IMR-90 (cell line): ENCODE measurements at regions not wholly inside any gene's neighbourhood (a gene's known extent, or its start where the extent isn't known, plus 50 kb on each side); places are given as distances from the start of the nearest gene placed in this dataset.
A peak's percentile ranks its signal among the peaks of the same experiment; 100 is the strongest.

Experiments used
- ATAC-seq: fragments of 200-7000 bp; cut with Tn5 transposase; 2 replicates; pipeline ENCODE4 v1.9.1; 2020; ENCODE audit warnings: low read depth, mild to moderate bottlenecking, moderate library complexity
- BruUV-seq: library from RNA; stranded (reverse); fragments of 400-500 nt; replicated peaks from 2 replicates; lab custom pipeline; 2021; lab: Mats Ljungman, UMichigan
- CTCF ChIA-PET: fragments of 300-600 bp; formaldehyde crosslinking; extraction: SDS; loops from one replicate; lab custom pipeline; 2021; ENCODE audit warnings: antibody characterized with exemption; lab: Yijun Ruan, JAX
- POLR2A ChIA-PET: fragments of 300-600 bp; sonication (Branson Sonifier 250); formaldehyde crosslinking; loops from one replicate; lab custom pipeline; 2022; ENCODE audit warnings: antibody characterized with exemption; ENCODE audit not compliant: unreplicated experiment; lab: Charles Lee
- DNase-seq: peaks from one replicate; pipeline ENCODE4 v3.0.0; 2013
- H2AFZ ChIP-seq: replicated peaks from 2 replicates; pipeline ENCODE3; 2013; ENCODE audit warnings: low read length, mild to moderate bottlenecking; ENCODE audit not compliant: poor library complexity
- H2AK5ac ChIP-seq: 2 replicates; pipeline ENCODE4 v1.6.1; 2013; ENCODE audit warnings: low read depth, low read length, inconsistent platforms
- H2AK9ac ChIP-seq: replicated peaks from 2 replicates; pipeline ENCODE3; 2013; ENCODE audit warnings: mild to moderate bottlenecking, low read depth, low read length, moderate library complexity; ENCODE audit not compliant: poor library complexity
- H2BK120ac ChIP-seq: 2 replicates; pipeline ENCODE4 v1.6.1; 2013; ENCODE audit warnings: low read depth, low read length, inconsistent platforms
- H2BK15ac ChIP-seq: 3 replicates; pipeline ENCODE4 v1.6.1; 2013; ENCODE audit warnings: low read depth, low read length, inconsistent platforms
- H2BK20ac ChIP-seq: 2 replicates; pipeline ENCODE4 v1.6.1; 2013; ENCODE audit warnings: low read depth, mild to moderate bottlenecking, inconsistent platforms, low read length, moderate library complexity
- H2BK5ac ChIP-seq: 2 replicates; pipeline ENCODE4 v1.6.1; 2013; ENCODE audit warnings: mild to moderate bottlenecking, low read depth, low read length, inconsistent platforms; ENCODE audit not compliant: poor library complexity, severe bottlenecking
- H3K14ac ChIP-seq: replicated peaks from 2 replicates; pipeline ENCODE4 v1.6.1; 2013; ENCODE audit warnings: low read depth, low read length, inconsistent platforms
- H3K18ac ChIP-seq: 2 replicates; pipeline ENCODE4 v1.6.1; 2013; ENCODE audit warnings: low read depth, low read length, control low read depth
- H3K23ac ChIP-seq: 2 replicates; pipeline ENCODE4 v1.6.1; 2013; ENCODE audit warnings: low read depth, low read length, inconsistent platforms
- H3K27ac ChIP-seq: 2 replicates; pipeline ENCODE4 v1.5.1; 2013; ENCODE audit warnings: mild to moderate bottlenecking, control low read depth, low read length; ENCODE audit not compliant: insufficient read depth
- H3K27me3 ChIP-seq: 2 replicates; pipeline ENCODE4 v1.6.1; 2013; ENCODE audit warnings: low read length; ENCODE audit not compliant: control insufficient read depth, insufficient read depth
- H3K36me3 ChIP-seq: 2 replicates; pipeline ENCODE4 v1.6.1; 2013; ENCODE audit warnings: low read length, mixed read lengths; ENCODE audit not compliant: control insufficient read depth, insufficient read depth
- H3K4ac ChIP-seq: 2 replicates; pipeline ENCODE4 v1.6.1; 2013; ENCODE audit warnings: low read depth, low read length, inconsistent platforms
- H3K4me1 ChIP-seq: 2 replicates; pipeline ENCODE4 v1.6.1; 2013; ENCODE audit warnings: low read length, mixed read lengths; ENCODE audit not compliant: control insufficient read depth, insufficient read depth
- H3K4me2 ChIP-seq: 2 replicates; pipeline ENCODE4 v1.6.1; 2013; ENCODE audit warnings: low read depth, mild to moderate bottlenecking, control low read depth, low read length, moderate library complexity
- H3K4me3 ChIP-seq: 2 replicates; pipeline ENCODE4 v1.5.1; 2013; ENCODE audit warnings: low read depth, mild to moderate bottlenecking, control low read depth, low read length, moderate library complexity; ENCODE audit not compliant: insufficient read depth
- H3K56ac ChIP-seq: 2 replicates; pipeline ENCODE4 v1.6.1; 2013; ENCODE audit warnings: low read length, inconsistent platforms; ENCODE audit not compliant: insufficient read depth; ENCODE audit errors: extremely low read depth
- H3K79me1 ChIP-seq, 2 experiments: 2 replicates each; pipeline ENCODE4 v1.6.1; 2013; ENCODE audit warnings: low read length in 2 of 2, inconsistent platforms in 1 of 2, low read depth in 1 of 2
- H3K9ac ChIP-seq: 2 replicates; pipeline ENCODE4 v1.6.1; 2013; ENCODE audit warnings: low read depth, low read length, control low read depth
- H3K9me1 ChIP-seq: 2 replicates; pipeline ENCODE4 v1.6.1; 2013; ENCODE audit warnings: low read length, inconsistent platforms; ENCODE audit not compliant: insufficient read depth
- H3K9me3 ChIP-seq: 2 replicates; pipeline ENCODE4 v1.6.1; 2013; ENCODE audit warnings: low read length; ENCODE audit not compliant: control insufficient read depth, insufficient read depth
- H4K20me1 ChIP-seq: 2 replicates; pipeline ENCODE4 v1.6.1; 2013; ENCODE audit warnings: low read length, inconsistent platforms; ENCODE audit not compliant: insufficient read depth
- H4K5ac ChIP-seq: 2 replicates; pipeline ENCODE4 v1.6.1; 2013; ENCODE audit warnings: mild to moderate bottlenecking, low read depth, low read length, control low read depth
- H4K8ac ChIP-seq, 2 experiments: 2 replicates each; pipeline ENCODE4 v1.6.1; 2013; ENCODE audit warnings: low read depth in 2 of 2, low read length in 2 of 2, control low read depth in 1 of 2, inconsistent platforms in 1 of 2
- H4K91ac ChIP-seq: 2 replicates; pipeline ENCODE4 v1.6.1; 2013; ENCODE audit warnings: low read depth, low read length, inconsistent platforms; ENCODE audit not compliant: insufficient read depth
- FOS ChIP-seq: fragments of 150-350 bp; IDR thresholded peaks from 2 replicates; pipeline ENCODE4 v1.6.1; 2016; ENCODE audit warnings: low read depth, low read length
- MAFK ChIP-seq: IDR thresholded peaks from 2 replicates; pipeline ENCODE4 v1.6.1; 2012; ENCODE audit warnings: low read depth, low read length, improper control_type of control experiment
- MAZ ChIP-seq: IDR thresholded peaks from 2 replicates; pipeline ENCODE4 v1.6.1; 2012; ENCODE audit warnings: low read depth, mild to moderate bottlenecking, low read length, improper control_type of control experiment, moderate library complexity, borderline replicate concordance
- NFE2L2 ChIP-seq: fragments of 150-350 bp; IDR thresholded peaks from 2 replicates; pipeline ENCODE4 v1.6.1; 2016; ENCODE audit warnings: low read depth, mild to moderate bottlenecking, low read length
- POLR2A ChIP-seq: IDR thresholded peaks from 2 replicates; pipeline ENCODE4 v1.6.1; 2012; ENCODE audit warnings: mild to moderate bottlenecking, low read depth, low read length
- RAD21 ChIP-seq: IDR thresholded peaks from 2 replicates; pipeline ENCODE4 v1.6.1; 2012; ENCODE audit warnings: low read length, improper control_type of control experiment
- RCOR1 ChIP-seq: IDR thresholded peaks from 2 replicates; pipeline ENCODE4 v1.6.1; 2012; ENCODE audit warnings: mild to moderate bottlenecking, low read length, improper control_type of control experiment; ENCODE audit not compliant: insufficient replicate concordance
- WGBS, 2 experiments: methylation state at CpG; one replicate each; pipeline versions ENCODE4 v1.1.5 to v1.1.7; 2013; ENCODE audit warnings: missing lambda C conversion rate in 2 of 2; ENCODE audit not compliant: insufficient read length in 1 of 2; ENCODE audit errors: extremely low coverage in 2 of 2; 5-methylcytosine and 5-hydroxymethylcytosine counted together
- dilution Hi-C: fragments of 300-500 bp; cut with HindIII; formaldehyde crosslinking; loops from one replicate; pipeline ENCODE4 v1.14.3; 2018; ENCODE audit warnings: low sequenced_read_pairs; ENCODE audit not compliant: unreplicated experiment
- in situ Hi-C: fragments of 300-500 bp; cut with MboI; formaldehyde crosslinking; loops from 3 replicates; pipeline ENCODE4 v1.14.3; 2019; ENCODE audit warnings: low sequenced_read_pairs, inconsistent platforms, mixed read lengths
- intact Hi-C: fragments of 100-400 bp; cut with micrococcal nuclease; formaldehyde crosslinking; loops from 2 replicates; pipeline ENCODE4 v1.10.0; 2022
- TF ChIP-seq, protein P1 (sequence below): fragments of 150-350 bp; IDR thresholded peaks from 2 replicates; pipeline ENCODE4 v1.6.1; 2016; ENCODE audit warnings: low read depth, mild to moderate bottlenecking, low read length, moderate library complexity, borderline replicate concordance

DNA sequence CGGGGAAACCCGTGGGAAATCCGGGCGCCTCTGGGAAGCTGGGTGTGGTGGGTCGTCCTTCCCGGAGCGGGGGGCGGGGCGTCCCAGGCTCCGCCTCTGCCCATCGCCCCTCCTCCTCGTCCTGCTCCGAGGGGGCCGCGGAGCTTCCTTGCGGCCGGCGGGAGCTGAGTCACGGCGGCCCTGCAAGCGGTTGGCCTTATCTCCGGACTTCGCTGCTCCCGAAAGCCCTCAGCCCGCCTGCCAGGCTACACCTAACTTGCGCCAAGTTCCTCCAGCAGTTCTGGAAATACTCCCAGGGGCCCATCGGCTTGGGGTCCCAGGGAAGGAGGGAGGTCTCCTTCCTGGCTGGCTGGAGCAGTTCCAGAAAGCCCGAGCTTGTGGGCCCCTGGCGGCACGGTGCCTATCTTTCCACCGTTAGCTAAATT is 54.1 kb upstream of the CDKN2AIPNL start:
- DNase-seq (peak; percentile 90), ATAC-seq (peak; percentile 96)
- TF ChIP-seq, protein P1, sequence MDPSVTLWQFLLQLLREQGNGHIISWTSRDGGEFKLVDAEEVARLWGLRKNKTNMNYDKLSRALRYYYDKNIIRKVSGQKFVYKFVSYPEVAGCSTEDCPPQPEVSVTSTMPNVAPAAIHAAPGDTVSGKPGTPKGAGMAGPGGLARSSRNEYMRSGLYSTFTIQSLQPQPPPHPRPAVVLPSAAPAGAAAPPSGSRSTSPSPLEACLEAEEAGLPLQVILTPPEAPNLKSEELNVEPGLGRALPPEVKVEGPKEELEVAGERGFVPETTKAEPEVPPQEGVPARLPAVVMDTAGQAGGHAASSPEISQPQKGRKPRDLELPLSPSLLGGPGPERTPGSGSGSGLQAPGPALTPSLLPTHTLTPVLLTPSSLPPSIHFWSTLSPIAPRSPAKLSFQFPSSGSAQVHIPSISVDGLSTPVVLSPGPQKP, result no peak
- TF ChIP-seq FOS (peak; percentile 73), RAD21 (peak; percentile 29; the same call in 1 of the 2 replicates), RCOR1 (peak; percentile 28), MAZ (peak; percentile 100), NFE2L2 (no peak; the same call in 1 of the 2 replicates), MAFK (no peak), POLR2A (peak; percentile 30; the same call in 1 of the 2 replicates)
- Histone ChIP-seq H3K56ac (peak overlapping the region; percentile 91), H2BK15ac (peak overlapping the region; percentile 53; the same call in 1 of the 3 replicates), H2AK9ac (peak overlapping the region; percentile 97), H4K8ac (peak overlapping the region; percentile 82 to 94), H3K27me3 (no peaks in the 10 kb centered on the region), H2AK5ac (peak overlapping the region; percentile 81), H3K18ac (peak overlapping the region; percentile 44), H4K20me1 (no peaks in the 10 kb centered on the region), H3K4me3 (peak overlapping the region; percentile 32; the same call in 1 of the 2 replicates), H3K4ac (peak overlapping the region; percentile 93), H2AFZ (peak overlapping the region; percentile 93), H3K4me1 (peaks cover 10% of the 10 kb centered on the region), H2BK120ac (peak overlapping the region; percentile 90), H3K27ac (peak overlapping the region; percentile 96), H2BK20ac (peak overlapping the region; percentile 53; the same call in 1 of the 2 replicates), H3K9ac (peak overlapping the region; percentile 68), H4K91ac (peak overlapping the region; percentile 83), H2BK5ac (peak overlapping the region; percentile 94), H3K9me1 (peaks cover 11% of the 10 kb centered on the region; the same call in 1 of the 2 replicates), H4K5ac (peak overlapping the region; percentile 74), H3K79me1 (peaks cover 0 to 3% of the 10 kb centered on the region in 2 experiments; a peak in 1 of 4 replicates), H3K23ac (peak overlapping the region; percentile 89; the same call in 1 of the 2 replicates), H3K4me2 (peak overlapping the region; percentile 87), H3K36me3 (no peaks in the 10 kb centered on the region), H3K9me3 (no peaks in the 10 kb centered on the region), H3K14ac (peak overlapping the region; percentile 46)
- ChIA-PET POLR2A (interaction anchor here (0.6 to 1.4 kb wide), 2 partner anchors 10 to 58 kb away, joined by 3 to 7 read pairs; no protein-coding TSS in a partner anchor), CTCF (interaction anchor here (0.6 kb wide), 1 partner anchor 34 kb away, joined by 3 read pairs; no protein-coding TSS in a partner anchor)
- in situ Hi-C loops, result no loop called here
- BruUV-seq, result no TSS peak
- intact Hi-C loops, result loop anchor here (2.0 kb wide), 2 partner anchors 27 to 47 kb away; no protein-coding TSS in a partner anchor
- dilution Hi-C loops, result no loop called here
- 0% methylated on average over 1 of the region's 31 CpGs; no CpG with 5 or more reads in 1 of the 2 experiments for WGBS, 2 experiments
